A549 (cell line): ENCODE measurements at regions not wholly inside any gene's neighbourhood (a gene's known extent, or its start where the extent isn't known, plus 50 kb on each side); places are given as distances from the start of the nearest gene placed in this dataset.

Experiments
- ATAC-seq, 2 experiments: fragments of 200-7000 bp in 1 of 2; fragments of >200 bp in 1 of 2; cut with Nextera tagmentation in 1 of 2; cut with Tn5 transposase in 1 of 2; 3 replicates each; pipeline versions ENCODE4 v1.8.0 to v1.9.1; 2018 to 2020; ENCODE audit warnings: mild to moderate bottlenecking in 1 of 2, moderate library complexity in 1 of 2
- CTCF ChIA-PET: fragments of 300-600 bp; sonication (Branson Sonifier 250); formaldehyde crosslinking; extraction: SDS; loops from one replicate; lab custom pipeline; 2021; ENCODE audit warnings: antibody characterized with exemption, inconsistent platforms; lab: Yijun Ruan, JAX
- POLR2A ChIA-PET: fragments of 350-600 bp; formaldehyde crosslinking; extraction: SDS; loops from one replicate; lab custom pipeline; 2021; ENCODE audit warnings: antibody characterized with exemption, inconsistent platforms; lab: Yijun Ruan, JAX
- DNase-seq, 2 experiments: peaks; one replicate each; pipeline versions ENCODE4 v3.0.0 to v3.0.0-alpha.2; 2011 to 2016; ENCODE audit warnings: low read depth in 1 of 2, low spot score in 1 of 2
- FAIRE-seq: peaks from 2 replicates; lab custom pipeline; 2011; peaks lifted over from hg19 to GRCh38; lab: Jason Lieb, UNC
- H3K27ac ChIP-seq, 2 experiments: fragments of >200 bp; sonication (Bioruptor Twin); formaldehyde crosslinking; 3 replicates each; pipeline ENCODE4 v1.5.1; 2016 to 2017
- H3K4me1 ChIP-seq: fragments of >200 bp; sonication (Bioruptor Twin); formaldehyde crosslinking; 3 replicates; pipeline ENCODE4 v1.6.1; 2016
- H3K4me2 ChIP-seq: fragments of >200 bp; sonication (Bioruptor Twin); formaldehyde crosslinking; 3 replicates; pipeline ENCODE4 v1.6.1; 2016
- H3K4me3 ChIP-seq: fragments of >200 bp; sonication (Bioruptor Twin); formaldehyde crosslinking; 3 replicates; pipeline ENCODE4 v1.5.1; 2016
- H3K9me3 ChIP-seq: fragments of >200 bp; sonication (Bioruptor Twin); formaldehyde crosslinking; 3 replicates; pipeline ENCODE4 v1.6.1; 2016
- CBX8 ChIP-seq: fragments of 200-600 bp; sonication (generic); IDR thresholded peaks from 2 replicates; pipeline ENCODE4 v1.6.1; 2016
- ELK1 ChIP-seq: fragments of 150-350 bp; IDR thresholded peaks from 2 replicates; pipeline ENCODE4 v1.6.1; 2014; ENCODE audit warnings: low read depth, mild to moderate bottlenecking, low read length
- EP300 ChIP-seq, 2 experiments: fragments of >200 bp; sonication (Bioruptor Twin); formaldehyde crosslinking; IDR thresholded peaks; 2 replicates in 1 of 2; 3 replicates in 1 of 2; pipeline ENCODE4 v1.6.1; 2016 to 2017
- FOSB ChIP-seq: fragments of 250-450 bp; sonication (Bioruptor Pico); IDR thresholded peaks from 2 replicates; pipeline ENCODE4 v1.5.0; 2020; ENCODE audit warnings: mild to moderate bottlenecking, moderate library complexity
- FOXS1 ChIP-seq: fragments of 250-450 bp; sonication (Bioruptor Pico); IDR thresholded peaks from 2 replicates; pipeline ENCODE4 v1.5.0; 2020; ENCODE audit warnings: mild to moderate bottlenecking, moderate library complexity
- GATA3 ChIP-seq: IDR thresholded peaks from 2 replicates; pipeline ENCODE4 v1.6.1; 2012; ENCODE audit warnings: borderline replicate concordance
- HDAC2 ChIP-seq: fragments of 200-600 bp; sonication (generic); IDR thresholded peaks from 2 replicates; pipeline ENCODE4 v1.6.1; 2016
- HES2 ChIP-seq: fragments of >200 bp; sonication (Bioruptor Twin); formaldehyde crosslinking; IDR thresholded peaks from 2 replicates; pipeline ENCODE4 v1.6.1; 2016
- HEYL ChIP-seq: fragments of 250-450 bp; sonication (Bioruptor Pico); IDR thresholded peaks from 2 replicates; pipeline ENCODE4 v1.8.0; 2021; ENCODE audit warnings: mild to moderate bottlenecking, moderate library complexity
- HOXB13 ChIP-seq: fragments of 250-450 bp; sonication (Bioruptor Pico); IDR thresholded peaks from 2 replicates; pipeline ENCODE4 v1.5.0; 2020; ENCODE audit warnings: low read depth, mild to moderate bottlenecking, moderate library complexity
- KDM1A ChIP-seq: fragments of 200-600 bp; sonication (generic); IDR thresholded peaks from 2 replicates; pipeline ENCODE4 v1.6.1; 2016; ENCODE audit warnings: low read depth, mild to moderate bottlenecking
- KDM5A ChIP-seq: fragments of 200-600 bp; sonication (generic); IDR thresholded peaks from 2 replicates; pipeline ENCODE4 v1.6.1; 2016; ENCODE audit warnings: antibody characterized with exemption, mild to moderate bottlenecking
- MAFK ChIP-seq: fragments of 450-650 bp; IDR thresholded peaks from 2 replicates; pipeline ENCODE4 v1.6.1; 2014; ENCODE audit not compliant: partially characterized antibody
- MAZ ChIP-seq: fragments of 150-350 bp; IDR thresholded peaks from 2 replicates; pipeline ENCODE4 v1.6.1; 2014; ENCODE audit warnings: antibody characterized with exemption, low read depth, low read length, borderline replicate concordance
- MYC ChIP-seq: IDR thresholded peaks from 2 replicates; pipeline ENCODE4 v1.6.1; 2012; ENCODE audit warnings: mild to moderate bottlenecking, inconsistent platforms, low read length, improper control_type of control experiment, borderline replicate concordance
- NFE2L2 ChIP-seq: fragments of 150-350 bp; conservative IDR thresholded peaks from 2 replicates; pipeline ENCODE4 v1.6.1; 2014; ENCODE audit warnings: low read length
- NPAS2 ChIP-seq: fragments of 250-450 bp; sonication (Bioruptor Pico); IDR thresholded peaks from 2 replicates; pipeline ENCODE4 v1.8.0; 2022; ENCODE audit warnings: mild to moderate bottlenecking, moderate library complexity, borderline replicate concordance
- POLR2A ChIP-seq: IDR thresholded peaks from 2 replicates; pipeline ENCODE4 v1.6.1; 2012; ENCODE audit warnings: mild to moderate bottlenecking, low read length
- RAD21 ChIP-seq, 2 experiments: fragments of >200 bp in 1 of 2; sonication (Bioruptor Twin) in 1 of 2; formaldehyde crosslinking in 1 of 2; IDR thresholded peaks in 1 of 2; conservative IDR thresholded peaks in 1 of 2; 2 replicates in 1 of 2; 3 replicates in 1 of 2; pipeline ENCODE4 v1.6.1; 2012 to 2018; ENCODE audit warnings: inconsistent platforms in 1 of 2
- REST ChIP-seq: fragments of 200-600 bp; sonication (generic); IDR thresholded peaks from 2 replicates; pipeline ENCODE4 v1.6.1; 2016; ENCODE audit warnings: antibody characterized with exemption, mild to moderate bottlenecking, moderate library complexity
- RFX5 ChIP-seq: fragments of 450-650 bp; IDR thresholded peaks from 2 replicates; pipeline ENCODE4 v1.7.1; 2014; ENCODE audit warnings: antibody characterized with exemption, mild to moderate bottlenecking, moderate library complexity
- TFCP2L1 ChIP-seq: fragments of 250-450 bp; sonication (Bioruptor Pico); IDR thresholded peaks from 2 replicates; pipeline ENCODE4 v1.5.0; 2021; ENCODE audit warnings: mild to moderate bottlenecking
- WGBS: methylation state at CpG from one replicate; pipeline ENCODE4 v1.1.6; 2017; ENCODE audit errors: missing lambda C conversion rate; 5-methylcytosine and 5-hydroxymethylcytosine counted together

- Histone ChIP-seq H3K9me3 (no peaks in the 10 kb centered on the region), H3K4me2 (no peak overlapping the region), H3K4me3 (no peak overlapping the region), H3K4me1 (no peaks in the 10 kb centered on the region), H3K27ac (no peak overlapping the region)
- WGBS = 10% methylated on average over 1 of the region's 1 CpG
- TF ChIP-seq FOXS1 (CRISPR knock-in tag) (no peak), FOSB (CRISPR knock-in tag) (no peak), POLR2A (no peak), HES2 (no peak), RFX5 (no peak), REST (no peak), CBX8 (no peak)
- no peak for ATAC-seq
- no peak for DNase-seq
- ChIA-PET POLR2A (no interaction called here), CTCF (no interaction called here)
- FAIRE-seq = no peak
These were observed 66.0 kb upstream of the GRIK3 start for GRCh38 chr1:37100310-37100709.

GRCh38 chr1:37102656-37103382 lies 68.5 kb upstream of the GRIK3 start:
- no peak for ATAC-seq
- no peaks in the 10 kb centered on the region for H3K4me1 ChIP-seq
- ChIA-PET POLR2A (no interaction called here), CTCF (interaction anchor here (1.2 kb wide), 1 partner anchor 527 kb away, joined by 3 read pairs; no protein-coding TSS in a partner anchor)
- FAIRE-seq = no peak
- H3K27ac ChIP-seq = no peak overlapping the region
- DNase-seq = no peak
- no peak for TF ChIP-seq FOSB (CRISPR knock-in tag)
- H3K9me3 ChIP-seq = no peaks in the 10 kb centered on the region
- H3K4me3 ChIP-seq = no peak overlapping the region
- no peak overlapping the region for H3K4me2 ChIP-seq
- WGBS = 0% methylated on average over 2 of the region's 2 CpGs

GRCh38 chr1:37105911-37106310 lies 71.6 kb upstream of the GRIK3 start:
- FAIRE-seq = no peak
- Histone ChIP-seq H3K27ac (no peak overlapping the region), H3K4me2 (no peak overlapping the region), H3K4me1 (no peaks in the 10 kb centered on the region), H3K4me3 (no peak overlapping the region), H3K9me3 (no peaks in the 10 kb centered on the region)
- no peak for DNase-seq
- TF ChIP-seq MAFK = no peak
- WGBS = 34% methylated on average over 4 of the region's 5 CpGs
- no peak for ATAC-seq
- ChIA-PET POLR2A (no interaction called here), CTCF (no interaction called here)

- no peak for FAIRE-seq
- no peak for DNase-seq
- 23% methylated on average over 4 of the region's 5 CpGs for WGBS
- Histone ChIP-seq H3K27ac (no peak overlapping the region), H3K4me3 (no peak overlapping the region), H3K4me2 (no peak overlapping the region)
- TF ChIP-seq GATA3 (no peak), ELK1 (no peak), HOXB13 (CRISPR knock-in tag) (no peak), HDAC2 (no peak), NFE2L2 (no peak), KDM5A (no peak), RAD21 (conservative IDR thresholded peaks at IDR 0.05 in 1 of 2, IDR thresholded peaks at IDR 0.05 in 1 of 2) (no peak), KDM1A (no peak), MYC (no peak), EP300 (IDR thresholded peaks at IDR 0.05) (no peak), MAZ (no peak), NPAS2 (CRISPR knock-in tag) (no peak), HEYL (CRISPR knock-in tag) (no peak), TFCP2L1 (CRISPR knock-in tag) (no peak)
- TF ChIP-seq, all 56 proteins: peak for 0
- ChIA-PET POLR2A (no interaction called here), CTCF (interaction anchor here (0.6 to 1.2 kb wide), 2 partner anchors 347 to 407 kb away, joined by 3 read pairs; partner anchors contain the start of gene MEAF6)
- no peaks in the 10 kb centered on the region for H3K4me1 ChIP-seq
- ATAC-seq = no peak
- H3K9me3 ChIP-seq = no peaks in the 10 kb centered on the region
These were observed 73.0 kb upstream of the GRIK3 start for GRCh38 chr1:37107153-37107907.
